NOMO-1 treated with dmso at 0.1 percent for 144 hours (cell line): ENCODE measurements at regions not wholly inside any gene's neighbourhood (a gene's known extent, or its start where the extent isn't known, plus 50 kb on each side); places are given as distances from the start of the nearest gene placed in this dataset.
"Not testable (repeated sequence)": the region's sequence is repeated elsewhere in the genome, so short reads cannot be mapped to it uniquely, and the experiment has no call there.

Experiments used
- DNase-seq: peaks from one replicate; lab custom pipeline; 2025; ENCODE audit not compliant: unreplicated experiment; lab: John Stamatoyannopoulos, UW

DNA sequence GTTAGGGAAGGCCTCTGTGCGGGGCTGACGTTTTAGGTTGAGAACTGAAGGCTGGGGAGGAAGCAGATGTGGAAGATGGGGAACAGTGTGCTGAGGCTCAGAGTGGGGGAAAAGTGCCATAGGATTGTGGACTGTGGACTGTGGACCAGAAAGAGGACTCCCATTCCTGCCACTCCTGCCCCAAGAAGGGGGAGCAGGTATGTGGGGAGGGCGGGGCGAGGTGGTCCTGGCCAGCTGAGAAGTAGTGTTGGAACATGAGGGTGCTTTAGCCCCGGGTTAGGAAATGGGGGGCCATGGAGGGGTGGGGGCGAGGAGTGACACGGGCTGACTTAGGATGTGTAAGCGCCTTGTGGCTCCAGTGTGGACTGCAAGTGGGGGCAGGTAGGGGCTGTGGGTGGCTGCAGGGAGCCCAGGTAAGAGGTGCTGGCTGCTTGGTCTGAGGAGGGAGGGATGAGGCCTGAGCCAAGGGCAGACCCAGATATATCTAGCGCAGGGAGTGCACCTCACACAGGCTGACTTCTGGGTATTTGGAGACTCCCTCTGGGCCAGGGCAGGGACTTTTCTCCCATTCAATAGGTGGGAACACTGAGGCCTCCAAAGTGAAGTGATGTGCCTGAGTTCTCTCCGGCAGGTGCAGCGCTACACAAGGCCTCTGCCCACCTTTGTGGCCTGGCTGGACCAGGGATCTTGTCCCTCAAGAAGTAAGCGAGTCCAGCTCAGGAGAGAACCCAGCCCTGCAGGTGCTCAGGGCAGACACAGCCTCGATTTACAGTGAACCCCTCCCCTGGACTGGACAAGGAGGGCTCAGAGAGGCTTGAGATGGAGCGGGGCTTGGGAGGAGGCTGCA, 76.6 kb upstream of the TOX2 start:
- DNase-seq = no peak

DNA sequence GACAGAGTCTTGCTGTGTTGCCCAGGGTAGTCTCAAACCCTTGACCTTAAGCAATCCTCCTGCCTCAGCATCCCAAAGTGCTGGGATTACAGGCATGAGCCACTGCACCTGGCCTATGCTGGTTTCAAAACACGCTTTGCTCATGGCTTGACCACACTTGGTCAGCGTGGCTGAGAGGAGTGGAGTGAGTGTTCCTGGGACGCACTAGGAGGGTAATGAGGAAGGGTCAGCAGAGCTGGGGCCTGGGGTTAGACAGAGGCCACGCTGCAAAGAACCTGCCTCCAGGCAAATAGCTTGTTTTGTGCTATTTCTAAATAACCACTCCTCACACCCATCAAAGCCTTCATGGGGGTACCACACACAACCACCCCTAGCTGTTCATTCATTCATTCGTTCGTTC, 77.9 kb upstream of the TOX2 start:
- no peak for DNase-seq

DNA sequence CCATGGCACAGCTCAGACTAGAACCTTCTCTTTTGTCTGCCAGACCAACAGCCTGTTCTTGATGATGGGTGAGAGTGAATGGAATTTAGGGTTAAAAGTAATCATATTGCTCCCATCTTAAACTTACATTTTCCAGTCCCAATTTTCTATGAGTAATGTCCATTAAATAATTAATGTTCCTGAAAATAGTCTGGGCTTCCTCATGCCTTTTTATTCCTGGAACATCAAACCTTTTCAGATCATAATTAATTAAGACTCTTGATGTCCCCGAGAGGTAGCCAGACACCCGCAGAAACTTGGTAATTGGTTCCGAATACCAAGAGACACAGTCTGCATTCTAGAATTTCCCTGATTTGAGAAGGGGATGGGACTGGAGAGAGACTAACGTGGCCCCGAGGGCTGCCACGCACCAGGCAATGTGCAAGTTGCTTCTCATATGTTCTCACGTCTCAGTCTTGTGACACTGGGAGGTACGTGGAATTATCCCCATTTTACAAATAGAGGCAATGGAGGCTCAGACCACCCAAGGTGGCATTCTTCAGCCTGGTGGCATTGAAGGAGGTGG, 78.6 kb upstream of the TOX2 start:
- no peak for DNase-seq

DNA sequence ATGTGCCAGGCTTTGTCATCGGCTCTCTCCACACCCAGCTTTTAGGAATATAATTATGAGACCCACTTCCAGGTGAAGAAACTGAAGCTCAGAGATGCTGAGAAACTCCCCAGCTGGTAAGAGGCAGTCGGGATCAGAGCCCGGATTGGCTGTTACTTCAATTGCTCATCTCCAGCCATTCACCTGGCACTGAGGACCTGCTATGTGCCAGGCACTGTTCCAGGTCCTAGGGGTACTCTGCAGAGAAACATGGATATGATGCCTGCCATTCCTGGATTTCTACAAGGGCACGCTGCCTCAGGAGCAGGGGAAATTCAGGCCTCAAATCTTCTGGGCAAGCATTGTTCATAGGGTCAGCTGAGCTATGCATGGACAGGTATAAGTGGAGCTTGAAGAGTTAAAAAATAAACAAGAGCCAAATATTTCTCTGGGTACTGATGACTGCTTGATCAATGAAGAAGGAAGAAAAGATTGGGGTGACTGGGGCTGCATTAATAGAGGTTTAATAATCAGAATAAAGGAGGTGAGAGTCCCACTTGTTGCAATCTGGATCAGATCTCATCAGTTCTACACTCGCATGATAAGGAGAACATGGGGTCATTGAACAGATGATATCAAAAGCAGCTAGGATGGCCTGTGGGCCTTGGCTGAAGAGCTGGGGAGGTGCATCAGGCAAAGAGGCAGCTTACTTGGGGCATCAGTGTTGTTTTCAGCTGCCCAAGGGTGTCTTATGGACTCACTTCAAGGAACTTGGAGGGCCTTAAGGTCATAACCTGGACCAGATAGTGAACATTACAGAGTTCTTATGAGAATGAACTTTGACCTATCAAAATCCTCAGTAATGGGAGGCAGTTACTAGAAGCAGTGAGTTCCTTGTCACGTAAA, 80.9 kb upstream of the TOX2 start:
- no peak for DNase-seq

DNA sequence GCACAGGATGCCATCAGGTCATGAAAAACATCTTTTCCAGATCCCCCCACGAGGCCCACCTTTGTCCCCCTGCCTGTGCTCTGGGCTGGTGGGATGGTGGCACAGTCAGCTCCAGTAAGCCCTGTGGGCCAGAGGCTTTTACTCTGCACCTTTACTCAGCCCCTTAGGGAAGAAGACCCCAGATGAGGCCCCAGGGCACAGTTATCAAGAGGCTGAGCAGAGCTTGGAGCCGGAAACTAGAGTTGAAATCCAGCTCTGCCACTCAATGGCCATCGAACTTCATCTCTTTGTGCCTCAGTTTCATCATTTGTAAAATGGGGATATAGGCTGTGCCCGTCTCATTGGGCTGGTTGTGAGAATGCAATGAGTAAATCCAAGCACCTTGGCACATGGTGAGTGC, 81.7 kb upstream of the TOX2 start:
- no peak for DNase-seq

DNA sequence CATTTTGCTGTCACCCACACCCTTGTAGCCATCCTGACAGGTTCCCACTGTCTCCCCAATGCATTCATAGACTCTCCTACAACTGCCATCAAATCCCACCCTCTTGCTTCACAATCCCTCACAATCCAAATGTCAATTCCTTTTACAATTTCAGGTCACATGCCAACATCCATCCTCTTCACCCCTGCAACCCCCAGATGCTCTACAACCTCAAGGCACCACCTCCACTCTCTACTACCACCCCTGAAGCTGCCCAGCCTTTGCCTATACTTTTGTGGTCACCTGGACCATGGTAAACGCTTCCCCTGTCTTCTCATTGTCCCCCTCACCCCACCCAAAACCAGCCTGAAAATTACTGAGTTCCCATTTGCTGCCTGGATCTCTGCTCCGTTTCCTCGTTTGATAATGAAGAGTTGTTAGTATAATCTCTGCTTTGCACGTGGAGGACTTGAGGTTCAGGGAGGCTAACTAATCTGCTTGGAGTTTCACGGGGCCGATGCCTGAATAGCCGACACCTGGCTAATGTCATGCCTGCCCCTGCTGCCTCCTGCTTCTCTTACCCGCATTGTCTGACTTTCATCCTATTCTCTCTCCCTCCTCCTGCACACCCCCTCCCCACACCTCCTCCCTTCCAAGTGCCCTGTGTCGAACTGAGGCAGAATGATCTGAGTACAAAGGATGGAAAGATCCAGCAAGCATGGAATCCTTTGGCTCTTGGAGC, 82.4 kb upstream of the TOX2 start:
- DNase-seq = no peak

DNA sequence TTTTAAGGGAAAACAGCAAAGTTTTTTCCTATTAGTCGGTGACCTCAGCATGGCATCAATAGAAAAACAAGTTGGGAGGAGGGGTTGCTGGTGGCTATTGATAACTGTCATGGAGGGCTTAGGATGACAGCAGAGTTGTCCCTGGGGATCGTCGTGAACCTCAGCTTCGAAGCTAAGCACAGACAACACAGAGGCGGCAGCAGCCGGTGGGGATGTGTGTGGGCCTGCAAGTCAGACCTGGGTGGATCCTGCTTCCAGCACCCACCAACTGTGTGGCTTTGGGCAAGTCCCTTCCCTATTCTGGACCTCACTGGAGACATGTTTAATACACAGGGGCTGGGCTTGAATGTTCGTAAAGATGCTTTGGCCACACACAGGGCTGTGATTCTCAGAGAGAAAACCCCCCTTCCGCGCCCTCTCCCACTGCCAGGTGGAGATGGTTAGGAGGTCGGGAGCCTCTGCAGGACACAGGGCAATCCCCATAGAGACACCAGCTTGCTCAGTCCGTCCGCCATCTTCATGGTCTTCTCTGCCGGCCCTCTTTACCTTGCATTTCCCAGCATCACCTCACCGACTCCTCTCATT, 83.1 kb upstream of the TOX2 start:
- no peak for DNase-seq

DNA sequence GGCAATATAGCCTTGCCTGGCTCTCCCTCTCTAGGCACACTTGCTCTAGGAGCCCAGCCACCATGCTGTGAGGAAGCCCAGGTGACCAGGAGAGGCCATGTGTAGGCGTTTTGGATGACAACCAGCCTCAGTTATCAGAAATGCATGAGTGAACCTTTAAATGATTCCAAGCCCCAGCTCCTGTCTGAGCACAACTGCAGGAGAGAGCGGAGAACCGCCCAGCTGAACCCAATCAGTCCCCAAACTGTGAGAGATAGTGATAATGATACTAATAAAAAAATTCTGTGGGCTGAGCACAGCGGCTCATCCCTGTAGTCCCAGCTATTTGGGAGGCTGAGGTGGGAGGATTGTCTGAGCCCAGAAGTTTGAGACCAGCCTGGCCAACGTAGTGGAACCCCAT, 83.8 kb upstream of the TOX2 start:
- no peak for DNase-seq

DNA sequence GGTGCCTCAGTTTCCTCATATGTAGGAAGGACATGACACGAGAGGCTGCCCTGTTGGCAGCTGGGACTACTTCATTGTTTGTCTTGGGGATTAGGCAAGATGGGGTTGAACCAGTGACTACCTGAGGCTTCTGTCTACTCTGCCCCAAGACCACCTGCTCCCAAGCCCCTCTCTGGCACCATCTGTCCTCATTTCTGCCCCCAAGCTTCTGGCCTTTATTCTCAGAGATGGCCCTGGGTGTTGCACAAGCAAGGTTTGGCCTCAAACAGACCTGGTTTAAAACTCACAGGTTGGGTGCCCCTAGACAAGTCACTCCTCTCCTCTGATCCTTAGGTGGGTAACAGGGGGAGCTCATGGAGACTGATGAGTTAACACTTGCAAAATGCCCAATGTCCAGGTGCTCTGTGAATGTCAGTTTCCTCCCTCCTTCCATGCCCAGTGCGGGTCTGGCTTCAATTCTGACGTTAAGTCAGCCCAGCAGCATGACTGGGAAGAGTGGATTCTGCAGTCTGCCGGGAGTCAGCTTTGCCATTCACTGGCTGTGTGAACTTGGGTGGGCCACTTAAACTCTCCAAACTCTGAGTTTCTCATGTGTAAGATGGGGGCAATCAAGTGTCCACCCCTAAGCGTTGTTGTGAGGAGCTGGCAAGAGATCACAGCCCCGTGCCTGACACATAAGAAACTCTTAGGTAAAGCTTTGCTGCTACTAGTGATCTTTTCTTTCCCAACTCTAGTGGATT, 84.5 kb upstream of the TOX2 start:
- no peak for DNase-seq

DNA sequence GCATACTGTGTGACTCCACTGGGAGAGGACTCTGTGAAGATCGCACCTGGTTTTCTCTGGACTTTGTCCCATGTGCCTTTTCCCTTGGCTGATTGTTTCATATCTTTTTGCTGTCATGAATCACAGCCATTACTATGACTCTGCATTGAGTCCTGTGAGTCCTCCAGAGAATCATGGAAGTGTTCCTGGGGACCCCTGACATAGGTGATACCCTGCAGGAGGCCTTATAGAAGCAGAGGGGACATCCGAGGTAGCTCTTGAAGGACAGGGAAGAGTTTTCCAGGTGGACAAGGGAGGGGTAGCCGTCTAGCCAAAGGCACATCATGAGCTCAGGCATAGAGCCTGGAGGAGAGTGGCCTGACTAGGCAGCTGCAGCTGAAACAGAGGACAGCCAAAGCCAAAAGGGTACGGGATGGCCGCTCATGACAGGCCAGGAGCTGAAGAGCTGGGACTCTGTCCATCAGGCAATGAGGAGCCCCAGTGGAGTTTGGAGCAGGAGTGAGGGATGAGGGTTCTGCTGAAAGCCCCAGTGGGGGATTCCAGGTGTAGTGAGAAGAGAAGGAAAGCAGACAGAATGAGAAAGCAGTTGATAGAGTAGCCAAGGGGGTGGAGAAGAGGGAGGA, 86.6 kb upstream of the TOX2 start:
- DNase-seq = no peak

DNA sequence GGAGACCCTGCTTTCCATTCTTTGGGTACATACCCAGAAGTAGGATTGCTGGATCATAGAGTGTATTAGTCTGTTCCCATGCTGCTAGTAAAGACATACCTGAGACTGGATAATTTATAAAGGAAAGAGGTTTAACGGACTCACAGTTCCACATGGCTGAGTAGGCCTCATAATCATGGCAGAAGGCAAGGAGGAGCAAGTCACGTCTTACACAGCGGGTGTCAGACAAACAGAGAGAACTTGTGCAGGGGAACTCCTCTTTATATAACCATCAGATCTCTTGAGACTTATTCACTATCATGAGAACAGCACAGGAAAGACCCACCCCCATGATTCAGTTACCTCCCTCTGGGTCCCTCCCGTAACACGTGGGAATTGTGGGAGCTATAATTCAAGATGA, 87.7 kb upstream of the TOX2 start:
- not testable (repeated sequence) for DNase-seq

DNA sequence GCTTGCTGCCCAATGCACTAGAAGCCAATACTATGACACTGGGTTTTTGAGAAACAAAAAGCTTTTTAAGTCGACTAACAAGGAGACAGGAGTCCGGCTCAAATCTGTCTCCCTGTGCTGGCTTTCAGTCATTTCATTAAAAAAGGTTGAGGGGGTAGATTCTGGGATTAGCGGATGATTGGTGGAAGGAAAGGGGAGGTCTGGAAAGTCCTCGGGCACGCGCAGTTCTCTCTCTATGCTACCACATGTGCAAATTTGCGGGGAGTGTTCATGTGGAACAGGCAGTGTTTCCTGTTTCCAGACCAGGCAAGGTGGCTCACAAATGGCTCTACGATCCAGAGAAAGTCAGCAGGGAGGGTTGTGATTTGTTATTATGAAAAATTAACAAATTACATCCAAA, 89.1 kb upstream of the TOX2 start:
- no peak for DNase-seq

DNA sequence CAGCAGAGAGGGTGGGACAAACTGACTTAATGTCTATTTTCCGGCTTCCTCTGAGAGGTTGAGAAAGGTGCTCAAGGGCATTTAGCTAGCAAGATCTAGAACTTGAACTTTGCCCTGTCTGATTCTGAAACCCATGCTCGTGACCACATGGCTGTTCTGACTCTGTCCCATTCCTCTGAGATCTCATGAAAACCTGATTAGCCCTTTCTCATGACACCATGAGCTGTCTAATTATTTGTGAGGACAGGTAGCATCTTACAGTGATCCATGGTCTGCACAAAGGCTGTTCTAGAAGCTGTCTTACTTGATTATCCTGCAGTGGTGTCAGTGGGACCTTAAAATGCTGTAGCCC, 89.6 kb upstream of the TOX2 start:
- DNase-seq = no peak

DNA sequence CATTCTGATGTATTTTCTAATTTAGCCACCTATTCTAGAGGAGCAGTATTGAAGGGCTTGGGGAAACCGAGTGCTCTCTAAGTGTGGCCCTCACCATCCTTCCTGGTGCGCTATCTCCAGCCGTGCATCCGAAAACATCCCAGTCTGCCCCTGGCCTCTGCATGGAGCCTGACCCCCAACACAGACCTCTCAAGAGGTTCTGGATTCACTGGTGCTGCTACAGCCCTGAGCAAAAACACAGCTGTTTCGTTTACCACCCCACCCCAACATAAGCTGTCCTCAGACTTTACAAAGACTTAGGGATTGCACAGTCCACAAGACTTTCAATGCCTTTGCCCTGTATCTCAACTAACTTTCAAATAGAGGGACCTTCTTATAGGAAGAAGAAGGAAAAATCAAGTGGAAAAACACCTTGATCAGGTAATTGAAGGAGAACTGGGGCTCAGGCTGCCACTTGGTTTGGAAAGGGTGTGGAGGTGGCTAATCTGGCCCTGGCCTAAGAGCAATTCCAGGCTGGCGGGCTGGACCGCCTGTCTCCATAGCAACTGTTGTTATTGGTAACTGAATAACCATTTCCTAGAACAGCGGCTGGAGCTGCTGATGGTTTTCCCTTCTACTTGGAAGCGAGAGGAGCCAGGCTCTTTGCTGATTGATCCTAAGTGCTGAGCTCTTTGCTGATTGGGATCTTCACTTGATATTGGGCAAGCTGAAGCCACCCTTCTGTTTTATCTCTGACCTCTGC, 90.2 kb upstream of the TOX2 start:
- DNase-seq = no peak

DNA sequence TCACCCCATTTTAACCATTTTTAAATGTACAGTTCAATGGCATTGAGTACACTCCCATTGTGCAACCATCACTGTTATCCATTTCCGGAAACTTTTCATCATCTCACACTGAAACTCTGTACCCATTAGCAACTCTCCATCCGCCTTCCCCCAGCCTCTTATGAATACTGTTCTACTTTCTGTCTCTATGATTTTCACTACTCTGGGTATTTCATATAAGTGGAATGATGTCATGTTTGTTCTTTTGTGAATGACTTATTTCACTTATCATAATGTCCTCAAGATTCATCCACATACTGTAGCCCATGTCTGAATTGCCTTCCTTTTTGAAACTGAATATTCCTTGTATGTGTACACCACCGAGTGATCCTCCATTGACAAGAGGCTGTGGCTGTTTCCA, 92.9 kb upstream of the TOX2 start:
- peak; percentile 12 for DNase-seq

DNA sequence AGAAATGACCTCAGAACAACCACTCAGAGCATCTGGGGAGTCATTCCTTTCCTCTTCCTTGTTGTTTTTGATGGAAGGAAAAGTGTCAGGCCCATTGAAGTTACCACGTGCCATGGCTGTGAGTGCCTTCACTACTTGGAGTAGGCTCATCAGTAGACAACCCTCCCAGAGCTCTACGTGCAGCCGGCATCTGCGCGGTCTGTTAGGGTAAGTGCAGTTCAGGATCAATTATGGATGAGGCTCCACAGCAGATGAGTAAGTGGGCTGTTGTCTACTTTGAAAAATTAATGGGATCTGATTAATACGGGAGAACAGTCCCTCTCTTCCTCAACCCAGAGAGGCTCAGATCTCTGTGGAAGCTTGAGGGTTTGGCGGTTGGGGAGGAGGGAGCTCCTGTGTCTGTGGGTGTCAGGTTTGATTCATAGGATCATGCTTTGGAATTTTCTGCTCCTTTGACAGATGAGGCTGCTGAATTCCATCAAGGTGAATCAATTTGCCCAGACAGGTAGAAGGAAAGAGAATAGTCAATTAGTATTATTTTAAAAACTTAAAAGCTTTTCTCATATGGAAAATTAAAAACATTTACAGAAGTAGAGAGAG, 93.8 kb upstream of the TOX2 start:
- DNase-seq = no peak

DNA sequence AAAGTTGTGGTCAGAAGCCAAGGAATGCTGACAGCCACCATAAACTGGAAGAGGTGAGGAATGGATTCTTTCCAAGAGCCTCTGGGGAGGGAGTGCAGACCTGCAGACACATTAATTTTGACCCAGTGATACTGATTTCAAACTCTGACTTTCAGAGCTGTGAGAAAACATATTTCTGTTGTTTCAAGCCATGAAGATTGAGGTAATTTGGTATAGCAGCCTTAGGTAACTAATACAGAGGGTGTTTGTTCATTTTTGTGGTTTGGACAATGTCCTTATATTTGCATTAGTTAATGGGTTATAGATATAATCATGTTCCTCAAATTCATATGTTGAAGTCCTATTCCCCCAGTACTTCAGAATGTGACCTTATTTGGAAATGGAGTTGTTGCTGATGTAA, 85.4 kb upstream of the GTSF1L start:
- no peak for DNase-seq

DNA sequence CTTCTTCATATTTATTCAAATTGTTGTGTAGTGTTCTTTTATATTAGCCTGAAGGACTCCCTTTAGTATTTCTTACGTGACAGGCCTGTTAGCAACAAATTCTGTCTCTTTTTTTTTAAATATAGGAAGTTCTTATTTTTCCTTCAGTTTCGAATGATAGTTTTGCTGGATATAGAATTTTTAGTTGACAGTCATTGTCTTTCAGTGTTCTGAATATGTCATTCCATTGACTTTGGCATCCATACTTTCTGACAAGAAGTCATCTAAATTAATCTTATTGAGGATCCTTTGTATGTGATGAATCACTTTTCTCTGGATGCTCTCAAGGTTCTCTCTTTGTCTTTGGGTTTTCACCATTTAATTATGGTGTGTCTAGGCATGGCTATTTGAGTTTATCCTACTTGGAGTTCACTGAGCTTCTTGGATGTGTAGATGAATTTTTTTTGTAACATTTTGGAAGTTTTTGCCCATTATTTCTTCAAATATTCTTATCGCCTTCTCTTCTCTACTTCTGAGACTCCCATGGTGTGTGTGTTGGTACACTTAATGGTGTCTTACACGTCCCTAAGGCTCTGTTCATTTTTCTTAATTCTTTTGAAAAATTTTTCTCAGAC, 82.5 kb upstream of the GTSF1L start:
- DNase-seq = no peak
